GM23338 (cell line): ENCODE measurements at regions not wholly inside any gene's neighbourhood (a gene's known extent, or its start where the extent isn't known, plus 50 kb on each side); places are given as distances from the start of the nearest gene placed in this dataset.

Experiments used
- ATAC-seq: fragments of 200-7000 bp; cut with Tn5 transposase; 3 replicates; pipeline ENCODE4 v1.9.1; 2020
- DNase-seq: peaks from one replicate; pipeline ENCODE4 v3.0.0-alpha.2; 2015; ENCODE audit warnings: low spot score
- H2AFZ ChIP-seq: fragments of 200-600 bp; sonication (generic); 2 replicates; pipeline ENCODE4 v1.8.0; 2016; ENCODE audit warnings: antibody characterized with exemption, mild to moderate bottlenecking, moderate library complexity
- H3F3A ChIP-seq: fragments of 200-600 bp; sonication (generic); replicated peaks from 2 replicates; pipeline ENCODE4 v1.8.0; 2017; ENCODE audit warnings: antibody characterized with exemption, mixed run types, low read depth
- H3K27ac ChIP-seq: fragments of 200-600 bp; sonication (generic); 2 replicates; pipeline ENCODE4 v1.6.1; 2016; ENCODE audit warnings: low read depth
- H3K27me3 ChIP-seq: fragments of 200-600 bp; sonication (generic); 2 replicates; pipeline ENCODE4 v1.8.0; 2016; ENCODE audit warnings: mild to moderate bottlenecking, mixed run types, moderate library complexity; ENCODE audit not compliant: insufficient read depth
- H3K36me3 ChIP-seq: fragments of 200-600 bp; sonication (generic); 2 replicates; pipeline ENCODE4 v1.8.0; 2016; ENCODE audit warnings: mild to moderate bottlenecking; ENCODE audit not compliant: insufficient read depth
- H3K4me1 ChIP-seq: fragments of 200-600 bp; sonication (generic); 2 replicates; pipeline ENCODE4 v1.8.0; 2016; ENCODE audit warnings: mild to moderate bottlenecking, moderate library complexity; ENCODE audit not compliant: insufficient read depth
- H3K4me2 ChIP-seq: fragments of 200-600 bp; sonication (generic); 2 replicates; pipeline ENCODE4 v1.7.1; 2017; ENCODE audit warnings: mixed run types
- H3K4me3 ChIP-seq: fragments of 200-600 bp; sonication (generic); 2 replicates; pipeline ENCODE4 v1.6.1; 2016; ENCODE audit warnings: mixed run types
- H3K79me2 ChIP-seq: fragments of 200-600 bp; sonication (generic); replicated peaks from 2 replicates; pipeline ENCODE4 v1.8.0; 2017; ENCODE audit warnings: mild to moderate bottlenecking; ENCODE audit not compliant: insufficient read depth
- H3K9me2 ChIP-seq: fragments of 200-600 bp; sonication (generic); 2 replicates; pipeline ENCODE4 v1.8.0; 2017; ENCODE audit not compliant: insufficient read depth
- H4K20me1 ChIP-seq: fragments of 200-600 bp; sonication (generic); replicated peaks from 2 replicates; pipeline ENCODE4 v1.8.0; 2017; ENCODE audit warnings: mild to moderate bottlenecking; ENCODE audit not compliant: insufficient read depth
- H3K27ac Mint-ChIP-seq: 2 replicates; pipeline ENCODE4 v1.8.0; 2020; ENCODE audit warnings: inconsistent platforms, mild to moderate bottlenecking, moderate library complexity, mixed read lengths
- H3K27me3 Mint-ChIP-seq: 3 replicates; pipeline ENCODE4 v1.8.0; 2022; ENCODE audit warnings: low read depth, mild to moderate bottlenecking, moderate library complexity, mixed read lengths, inconsistent platforms; ENCODE audit not compliant: insufficient read depth, poor library complexity
- H3K36me3 Mint-ChIP-seq: 3 replicates; pipeline ENCODE4 v1.8.0; 2021; ENCODE audit warnings: low read depth, mild to moderate bottlenecking, inconsistent platforms, moderate library complexity, mixed read lengths
- H3K4me1 Mint-ChIP-seq: 3 replicates; pipeline ENCODE4 v1.8.0; 2020; ENCODE audit warnings: mild to moderate bottlenecking, inconsistent platforms, mixed read lengths
- H3K4me3 Mint-ChIP-seq: 3 replicates; pipeline ENCODE4 v1.8.0; 2021; ENCODE audit warnings: moderate library complexity, mild to moderate bottlenecking, inconsistent platforms, mixed read lengths
- H3K9me3 Mint-ChIP-seq: 3 replicates; pipeline ENCODE4 v1.8.0; 2020; ENCODE audit warnings: moderate library complexity, mild to moderate bottlenecking, inconsistent platforms, mixed read lengths
- CREB1 ChIP-seq: fragments of 250-450 bp; sonication (Bioruptor Pico); IDR thresholded peaks from 2 replicates; pipeline ENCODE4 v1.5.0; 2020; ENCODE audit warnings: low read depth, mild to moderate bottlenecking, moderate library complexity
- CTCF ChIP-seq, 2 experiments: fragments of 200-600 bp in 1 of 2; sonication (generic) in 1 of 2; conservative IDR thresholded peaks; 2 replicates each; pipeline versions ENCODE4 v1.5.1 to v1.6.1; 2016 to 2017; ENCODE audit warnings: antibody characterized with exemption in 2 of 2, low read depth in 2 of 2, mild to moderate bottlenecking in 2 of 2, moderate library complexity in 1 of 2
- EZH2phosphoT487 ChIP-seq: fragments of 200-600 bp; sonication (generic); IDR thresholded peaks from one replicate; pipeline ENCODE4 v1.8.1; 2018; ENCODE audit warnings: antibody characterized with exemption; ENCODE audit not compliant: unreplicated experiment
- JUNB ChIP-seq: IDR thresholded peaks from one replicate; pipeline ENCODE4 v1.6.1; 2016; ENCODE audit warnings: antibody characterized with exemption; ENCODE audit not compliant: unreplicated experiment
- NANOG ChIP-seq: IDR thresholded peaks from 2 replicates; pipeline ENCODE4 v1.6.1; 2016; ENCODE audit warnings: antibody characterized with exemption, borderline replicate concordance
- POLR2AphosphoS5 ChIP-seq: IDR thresholded peaks from 2 replicates; pipeline ENCODE4 v1.6.1; 2016; ENCODE audit warnings: antibody characterized with exemption, low read depth
- STAT1 ChIP-seq: IDR thresholded peaks from one replicate; pipeline ENCODE4 v1.6.1; 2016; ENCODE audit warnings: antibody characterized with exemption; ENCODE audit not compliant: unreplicated experiment
- ZNF331 ChIP-seq: fragments of 250-450 bp; sonication (Bioruptor Pico); IDR thresholded peaks from 2 replicates; pipeline ENCODE4 v1.5.0; 2020; ENCODE audit warnings: low read depth, mild to moderate bottlenecking, moderate library complexity
- ZNF462 ChIP-seq: fragments of 250-450 bp; sonication (Bioruptor Pico); IDR thresholded peaks from 2 replicates; pipeline ENCODE4 v1.5.0; 2020; ENCODE audit warnings: mild to moderate bottlenecking, moderate library complexity
- TF ChIP-seq, protein P1 (sequence below): IDR thresholded peaks from one replicate; pipeline ENCODE4 v1.6.1; 2018; ENCODE audit warnings: antibody characterized with exemption; ENCODE audit not compliant: unreplicated experiment
- TF ChIP-seq, protein P2 (sequence below): IDR thresholded peaks from 2 replicates; pipeline ENCODE4 v1.6.1; 2016; ENCODE audit warnings: antibody characterized with exemption

GRCh38 chr5:98994611-98995010, 65.8 kb upstream of the CHD1 start:
- Mint-ChIP-seq H3K9me3 (no peaks in the 10 kb centered on the region), H3K36me3 (no peaks in the 10 kb centered on the region), H3K27me3 (no peaks in the 10 kb centered on the region), H3K4me1 (no peaks in the 10 kb centered on the region), H3K4me3 (no peak overlapping the region), H3K27ac (no peak overlapping the region)
- Histone ChIP-seq H3K36me3 (no peaks in the 10 kb centered on the region), H4K20me1 (no peaks in the 10 kb centered on the region), H3F3A (no peaks in the 10 kb centered on the region), H3K9me2 (0 out of 2 replicates have a peak, but pooled peaks cover 3% of the 10 kb centered on the region), H3K4me2 (no peak overlapping the region), H3K4me1 (no peaks in the 10 kb centered on the region), H2AFZ (no peak overlapping the region), H3K79me2 (no peaks in the 10 kb centered on the region), H3K4me3 (no peak overlapping the region), H3K27ac (no peak overlapping the region), H3K27me3 (no peaks in the 10 kb centered on the region)
- TF ChIP-seq STAT1 = no peak
- TF ChIP-seq EZH2phosphoT487 = no peak
- TF ChIP-seq, protein P1, sequence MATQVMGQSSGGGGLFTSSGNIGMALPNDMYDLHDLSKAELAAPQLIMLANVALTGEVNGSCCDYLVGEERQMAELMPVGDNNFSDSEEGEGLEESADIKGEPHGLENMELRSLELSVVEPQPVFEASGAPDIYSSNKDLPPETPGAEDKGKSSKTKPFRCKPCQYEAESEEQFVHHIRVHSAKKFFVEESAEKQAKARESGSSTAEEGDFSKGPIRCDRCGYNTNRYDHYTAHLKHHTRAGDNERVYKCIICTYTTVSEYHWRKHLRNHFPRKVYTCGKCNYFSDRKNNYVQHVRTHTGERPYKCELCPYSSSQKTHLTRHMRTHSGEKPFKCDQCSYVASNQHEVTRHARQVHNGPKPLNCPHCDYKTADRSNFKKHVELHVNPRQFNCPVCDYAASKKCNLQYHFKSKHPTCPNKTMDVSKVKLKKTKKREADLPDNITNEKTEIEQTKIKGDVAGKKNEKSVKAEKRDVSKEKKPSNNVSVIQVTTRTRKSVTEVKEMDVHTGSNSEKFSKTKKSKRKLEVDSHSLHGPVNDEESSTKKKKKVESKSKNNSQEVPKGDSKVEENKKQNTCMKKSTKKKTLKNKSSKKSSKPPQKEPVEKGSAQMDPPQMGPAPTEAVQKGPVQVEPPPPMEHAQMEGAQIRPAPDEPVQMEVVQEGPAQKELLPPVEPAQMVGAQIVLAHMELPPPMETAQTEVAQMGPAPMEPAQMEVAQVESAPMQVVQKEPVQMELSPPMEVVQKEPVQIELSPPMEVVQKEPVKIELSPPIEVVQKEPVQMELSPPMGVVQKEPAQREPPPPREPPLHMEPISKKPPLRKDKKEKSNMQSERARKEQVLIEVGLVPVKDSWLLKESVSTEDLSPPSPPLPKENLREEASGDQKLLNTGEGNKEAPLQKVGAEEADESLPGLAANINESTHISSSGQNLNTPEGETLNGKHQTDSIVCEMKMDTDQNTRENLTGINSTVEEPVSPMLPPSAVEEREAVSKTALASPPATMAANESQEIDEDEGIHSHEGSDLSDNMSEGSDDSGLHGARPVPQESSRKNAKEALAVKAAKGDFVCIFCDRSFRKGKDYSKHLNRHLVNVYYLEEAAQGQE = no peak
- no peak for TF ChIP-seq ZNF462 (CRISPR knock-in tag)
- TF ChIP-seq, protein P2, sequence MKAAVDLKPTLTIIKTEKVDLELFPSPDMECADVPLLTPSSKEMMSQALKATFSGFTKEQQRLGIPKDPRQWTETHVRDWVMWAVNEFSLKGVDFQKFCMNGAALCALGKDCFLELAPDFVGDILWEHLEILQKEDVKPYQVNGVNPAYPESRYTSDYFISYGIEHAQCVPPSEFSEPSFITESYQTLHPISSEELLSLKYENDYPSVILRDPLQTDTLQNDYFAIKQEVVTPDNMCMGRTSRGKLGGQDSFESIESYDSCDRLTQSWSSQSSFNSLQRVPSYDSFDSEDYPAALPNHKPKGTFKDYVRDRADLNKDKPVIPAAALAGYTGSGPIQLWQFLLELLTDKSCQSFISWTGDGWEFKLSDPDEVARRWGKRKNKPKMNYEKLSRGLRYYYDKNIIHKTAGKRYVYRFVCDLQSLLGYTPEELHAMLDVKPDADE = no peak
- TF ChIP-seq CTCF (conservative IDR thresholded peaks at IDR 0.05; ENCODE audit: low read depth in 2 of 2) = no peak
- TF ChIP-seq POLR2AphosphoS5 = no peak
- no peak for TF ChIP-seq NANOG
- no peak for TF ChIP-seq CREB1 (CRISPR knock-in tag)
- TF ChIP-seq JUNB = no peak
- TF ChIP-seq ZNF331 (CRISPR knock-in tag) = no peak
- DNase-seq (no peak), ATAC-seq (no peak)
